Natural killer cell (primary cell): ENCODE measurements at regions not wholly inside any gene's neighbourhood (a gene's known extent, or its start where the extent isn't known, plus 50 kb on each side); places are given as distances from the start of the nearest gene placed in this dataset.

ENCODE experiments used
- ATAC-seq, 3 donors: fragments of 150-1000 bp in 2 of 3; fragments of 200-7000 bp in 1 of 3; cut with Tn5 transposase; 1 replicate in 1 of 3; 2 replicates in 2 of 3; pipeline ENCODE4 v1.10.0; 2021; ENCODE audit warnings: mild to moderate bottlenecking in 2 of 3, moderate library complexity in 2 of 3
- DNase-seq, 2 donors: peaks; one replicate each; pipeline versions ENCODE4 v3.0.0 to v3.0.0-alpha.2; 2013 to 2021; ENCODE audit warnings: mixed read lengths in 1 of 2
- H3K27ac ChIP-seq: one replicate; pipeline ENCODE4 v1.5.1; 2013; ENCODE audit warnings: mild to moderate bottlenecking, low read length
- H3K27me3 ChIP-seq: one replicate; pipeline ENCODE4 v1.6.1; 2013; ENCODE audit warnings: low read length; ENCODE audit not compliant: control insufficient read depth, insufficient read depth
- H3K36me3 ChIP-seq: one replicate; pipeline ENCODE4 v1.6.1; 2013; ENCODE audit warnings: low read length; ENCODE audit not compliant: control insufficient read depth, insufficient read depth
- H3K4me1 ChIP-seq: one replicate; pipeline ENCODE4 v1.6.1; 2013; ENCODE audit warnings: low read length; ENCODE audit not compliant: control insufficient read depth, insufficient read depth
- H3K4me3 ChIP-seq: one replicate; pipeline ENCODE4 v1.5.1; 2013; ENCODE audit warnings: low read length
- H3K9me3 ChIP-seq: one replicate; pipeline ENCODE4 v1.6.1; 2013; ENCODE audit warnings: low read length; ENCODE audit not compliant: control insufficient read depth, insufficient read depth
- H3K27ac Mint-ChIP-seq, 2 donors: one replicate each; pipeline ENCODE4 v1.8.0; 2022; ENCODE audit warnings: mild to moderate bottlenecking in 2 of 2, mixed read lengths in 2 of 2, moderate library complexity in 1 of 2
- H3K27me3 Mint-ChIP-seq, 2 donors: one replicate each; pipeline ENCODE4 v1.8.0; 2022; ENCODE audit warnings: low read depth in 2 of 2, mixed read lengths in 2 of 2
- H3K36me3 Mint-ChIP-seq: one replicate; pipeline ENCODE4 v1.8.0; 2022; ENCODE audit warnings: mixed read lengths
- H3K4me1 Mint-ChIP-seq, 2 donors: one replicate each; pipeline ENCODE4 v1.8.0; 2022; ENCODE audit warnings: mixed read lengths in 2 of 2
- H3K4me3 Mint-ChIP-seq: one replicate; pipeline ENCODE4 v1.8.0; 2022; ENCODE audit warnings: mild to moderate bottlenecking, moderate library complexity, mixed read lengths
- H3K9me3 Mint-ChIP-seq, 2 donors: one replicate each; pipeline ENCODE4 v1.8.0; 2022; ENCODE audit warnings: mixed read lengths in 2 of 2
- WGBS: methylation state at CpG from one replicate; pipeline ENCODE4 v1.1.7; 2013; ENCODE audit warnings: missing lambda C conversion rate; ENCODE audit not compliant: insufficient coverage; 5-methylcytosine and 5-hydroxymethylcytosine counted together
- intact Hi-C: fragments of 100-400 bp; cut with micrococcal nuclease; formaldehyde crosslinking; loops from one replicate; pipeline ENCODE4 v1.14.2; 2022
- TF ChIP-seq, protein P1 (sequence below): fragments of 200-600 bp; IDR thresholded peaks from one replicate; pipeline ENCODE4 v1.8.0; 2022; ENCODE audit warnings: antibody characterized with exemption

- Mint-ChIP-seq H3K9me3 (no peaks in the 10 kb centered on the region), H3K36me3 (no peaks in the 10 kb centered on the region), H3K4me1 (no peaks in the 10 kb centered on the region), H3K4me3 (no peak overlapping the region), H3K27me3 (peaks cover 0 to 6% of the 10 kb centered on the region in 2 donors), H3K27ac (no peak overlapping the region)
- Histone ChIP-seq H3K27ac (no peak overlapping the region), H3K9me3 (no peaks in the 10 kb centered on the region), H3K36me3 (no peaks in the 10 kb centered on the region), H3K4me1 (no peaks in the 10 kb centered on the region), H3K27me3 (no peaks in the 10 kb centered on the region), H3K4me3 (no peak overlapping the region)
- DNase-seq (no peak), ATAC-seq (no peak)
- TF ChIP-seq, protein P1, sequence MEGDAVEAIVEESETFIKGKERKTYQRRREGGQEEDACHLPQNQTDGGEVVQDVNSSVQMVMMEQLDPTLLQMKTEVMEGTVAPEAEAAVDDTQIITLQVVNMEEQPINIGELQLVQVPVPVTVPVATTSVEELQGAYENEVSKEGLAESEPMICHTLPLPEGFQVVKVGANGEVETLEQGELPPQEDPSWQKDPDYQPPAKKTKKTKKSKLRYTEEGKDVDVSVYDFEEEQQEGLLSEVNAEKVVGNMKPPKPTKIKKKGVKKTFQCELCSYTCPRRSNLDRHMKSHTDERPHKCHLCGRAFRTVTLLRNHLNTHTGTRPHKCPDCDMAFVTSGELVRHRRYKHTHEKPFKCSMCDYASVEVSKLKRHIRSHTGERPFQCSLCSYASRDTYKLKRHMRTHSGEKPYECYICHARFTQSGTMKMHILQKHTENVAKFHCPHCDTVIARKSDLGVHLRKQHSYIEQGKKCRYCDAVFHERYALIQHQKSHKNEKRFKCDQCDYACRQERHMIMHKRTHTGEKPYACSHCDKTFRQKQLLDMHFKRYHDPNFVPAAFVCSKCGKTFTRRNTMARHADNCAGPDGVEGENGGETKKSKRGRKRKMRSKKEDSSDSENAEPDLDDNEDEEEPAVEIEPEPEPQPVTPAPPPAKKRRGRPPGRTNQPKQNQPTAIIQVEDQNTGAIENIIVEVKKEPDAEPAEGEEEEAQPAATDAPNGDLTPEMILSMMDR = no peak
- 87% methylated on average over 3 of the region's 3 CpGs for WGBS
- intact Hi-C loops = loop anchor here (10.0 kb wide), 1 partner anchor 60 kb away; no protein-coding TSS in a partner anchor
These were observed 301.0 kb downstream of the ACTL7B start for GRCh38 chr9:108554831-108555230.

- Histone ChIP-seq H3K27ac (no peak overlapping the region), H3K27me3 (no peaks in the 10 kb centered on the region), H3K4me1 (no peaks in the 10 kb centered on the region), H3K9me3 (no peaks in the 10 kb centered on the region), H3K4me3 (no peak overlapping the region), H3K36me3 (no peaks in the 10 kb centered on the region)
- TF ChIP-seq, protein P1 = no peak
- H3K4me3 Mint-ChIP-seq = no peak overlapping the region
- no peaks in the 10 kb centered on the region for H3K4me1 Mint-ChIP-seq
- ATAC-seq (no peak), DNase-seq (no peak)
- intact Hi-C loops = loop anchor here (10.0 kb wide), 1 partner anchor 62 kb away; no protein-coding TSS in a partner anchor
- no peaks in the 10 kb centered on the region for H3K9me3 Mint-ChIP-seq
- H3K27me3 Mint-ChIP-seq = peaks cover 0 to 3% of the 10 kb centered on the region in 2 donors
- H3K36me3 Mint-ChIP-seq = no peaks in the 10 kb centered on the region
- 86% methylated on average over 2 of the region's 2 CpGs for WGBS
- no peak overlapping the region for H3K27ac Mint-ChIP-seq
These were observed 302.6 kb downstream of the ACTL7B start for GRCh38 chr9:108553111-108553635.

GRCh38 chr9:108552459-108553040 is 303.2 kb downstream of the ACTL7B start:
- ATAC-seq (no peak), DNase-seq (no peak)
- no peaks in the 10 kb centered on the region for H3K9me3 Mint-ChIP-seq
- no peaks in the 10 kb centered on the region for H3K27me3 Mint-ChIP-seq
- Histone ChIP-seq H3K9me3 (no peaks in the 10 kb centered on the region), H3K27ac (no peak overlapping the region), H3K27me3 (no peaks in the 10 kb centered on the region), H3K4me3 (no peak overlapping the region), H3K4me1 (no peaks in the 10 kb centered on the region), H3K36me3 (no peaks in the 10 kb centered on the region)
- H3K36me3 Mint-ChIP-seq = no peaks in the 10 kb centered on the region
- H3K4me1 Mint-ChIP-seq = no peaks in the 10 kb centered on the region
- H3K4me3 Mint-ChIP-seq = no peak overlapping the region
- TF ChIP-seq, protein P1 = no peak
- intact Hi-C loops = loop anchor here (10.0 kb wide), 1 partner anchor 62 kb away; no protein-coding TSS in a partner anchor
- H3K27ac Mint-ChIP-seq = no peak overlapping the region
- WGBS = 83% methylated on average over 7 of the region's 7 CpGs
